ENCODE measurements at regions not wholly inside any gene's neighbourhood (a gene's known extent, or its start where the extent isn't known, plus 50 kb on each side); places are given as distances from the start of the nearest gene placed in this dataset.
"Not testable (repeated sequence)": the region's sequence is repeated elsewhere in the genome, so short reads cannot be mapped to it uniquely, and the experiment has no call there.

GRCh38 chr11:130675917-130676316 lies 227.5 kb downstream of the ADAMTS15 start:
- no peak overlapping the region for H3K9ac ChIP-seq (ENCODE audit: low read depth, low read length)
- no peaks in the 10 kb centered on the region for H3K9me3 ChIP-seq (ENCODE audit: control insufficient read depth, insufficient read depth, low read length)
- H3K4me3 ChIP-seq (ENCODE audit: low read depth, low read length): no peak overlapping the region
- H3K4me1 ChIP-seq (ENCODE audit: control insufficient read depth, insufficient read depth, low read length): peaks cover 10% of the 10 kb centered on the region
- H3K27me3 ChIP-seq (ENCODE audit: control insufficient read depth, insufficient read depth, low read length): no peaks in the 10 kb centered on the region
- H3K27ac ChIP-seq (ENCODE audit: low read depth, low read length): no peak overlapping the region
- no peaks in the 10 kb centered on the region for H3K36me3 ChIP-seq (ENCODE audit: control insufficient read depth, insufficient read depth, low read length)

GRCh38 chr11:130677486-130678153 lies 229.2 kb downstream of the ADAMTS15 start:
- Histone ChIP-seq H3K9ac (ENCODE audit: low read depth, low read length) (no peak overlapping the region), H3K4me3 (ENCODE audit: low read depth, low read length) (no peak overlapping the region), H3K4me1 (ENCODE audit: control insufficient read depth, insufficient read depth, low read length) (peaks cover 10% of the 10 kb centered on the region), H3K36me3 (ENCODE audit: control insufficient read depth, insufficient read depth, low read length) (no peaks in the 10 kb centered on the region), H3K9me3 (ENCODE audit: control insufficient read depth, insufficient read depth, low read length) (no peaks in the 10 kb centered on the region), H3K27me3 (ENCODE audit: control insufficient read depth, insufficient read depth, low read length) (no peaks in the 10 kb centered on the region), H3K27ac (ENCODE audit: low read depth, low read length) (peak overlapping the region; percentile 16)

GRCh38 chr11:130679247-130679646 lies 230.8 kb downstream of the ADAMTS15 start:
- H3K36me3 ChIP-seq (ENCODE audit: control insufficient read depth, insufficient read depth, low read length): no peaks in the 10 kb centered on the region
- no peak overlapping the region for H3K9ac ChIP-seq (ENCODE audit: low read depth, low read length)
- peaks cover 10% of the 10 kb centered on the region for H3K4me1 ChIP-seq (ENCODE audit: control insufficient read depth, insufficient read depth, low read length)
- H3K27me3 ChIP-seq (ENCODE audit: control insufficient read depth, insufficient read depth, low read length): no peaks in the 10 kb centered on the region
- no peaks in the 10 kb centered on the region for H3K9me3 ChIP-seq (ENCODE audit: control insufficient read depth, insufficient read depth, low read length)
- H3K27ac ChIP-seq (ENCODE audit: low read depth, low read length): no peak overlapping the region
- no peak overlapping the region for H3K4me3 ChIP-seq (ENCODE audit: low read depth, low read length)

- H3K27me3 ChIP-seq (ENCODE audit: control insufficient read depth, insufficient read depth, low read length); H3K9ac ChIP-seq (ENCODE audit: low read depth, low read length); H3K4me3 ChIP-seq (ENCODE audit: low read depth, low read length); H3K36me3 ChIP-seq (ENCODE audit: control insufficient read depth, insufficient read depth, low read length); H3K9me3 ChIP-seq (ENCODE audit: control insufficient read depth, insufficient read depth, low read length); H3K27ac ChIP-seq (ENCODE audit: low read depth, low read length); H3K4me1 ChIP-seq (ENCODE audit: control insufficient read depth, insufficient read depth, low read length): not testable (repeated sequence)
Measured at GRCh38 chr11:130682471-130682870, 233.8 kb downstream of the SNX19 start.

- Histone ChIP-seq H3K27ac (ENCODE audit: low read depth, low read length) (no peak overlapping the region), H3K27me3 (ENCODE audit: control insufficient read depth, insufficient read depth, low read length) (no peaks in the 10 kb centered on the region), H3K9me3 (ENCODE audit: control insufficient read depth, insufficient read depth, low read length) (no peaks in the 10 kb centered on the region)
Measured at GRCh38 chr11:130689222-130689908, 226.9 kb downstream of the SNX19 start.

GRCh38 chr11:130691581-130691980 lies 224.7 kb downstream of the SNX19 start:
- H3K4me1 ChIP-seq (ENCODE audit: control insufficient read depth, insufficient read depth, low read length): no peaks in the 10 kb centered on the region
- H3K27ac ChIP-seq (ENCODE audit: low read depth, low read length): no peak overlapping the region
- H3K27me3 ChIP-seq (ENCODE audit: control insufficient read depth, insufficient read depth, low read length): no peaks in the 10 kb centered on the region
- H3K4me3 ChIP-seq (ENCODE audit: low read depth, low read length): no peak overlapping the region
- H3K9me3 ChIP-seq (ENCODE audit: control insufficient read depth, insufficient read depth, low read length): no peaks in the 10 kb centered on the region
- H3K9ac ChIP-seq (ENCODE audit: low read depth, low read length): no peak overlapping the region
- H3K36me3 ChIP-seq (ENCODE audit: control insufficient read depth, insufficient read depth, low read length): no peaks in the 10 kb centered on the region

More at GRCh38 chr11:130689222-130689908, 226.9 kb downstream of the SNX19 start:
- H3K4me1 ChIP-seq (ENCODE audit: control insufficient read depth, insufficient read depth, low read length): no peaks in the 10 kb centered on the region
- H3K4me3 ChIP-seq (ENCODE audit: low read depth, low read length): no peak overlapping the region
- no peaks in the 10 kb centered on the region for H3K36me3 ChIP-seq (ENCODE audit: control insufficient read depth, insufficient read depth, low read length)
- no peak overlapping the region for H3K9ac ChIP-seq (ENCODE audit: low read depth, low read length)

- Histone ChIP-seq H3K9ac (ENCODE audit: low read depth, low read length) (no peak overlapping the region), H3K36me3 (ENCODE audit: control insufficient read depth, insufficient read depth, low read length) (no peaks in the 10 kb centered on the region), H3K27ac (ENCODE audit: low read depth, low read length) (no peak overlapping the region), H3K4me1 (ENCODE audit: control insufficient read depth, insufficient read depth, low read length) (no peaks in the 10 kb centered on the region), H3K4me3 (ENCODE audit: low read depth, low read length) (no peak overlapping the region), H3K9me3 (ENCODE audit: control insufficient read depth, insufficient read depth, low read length) (no peaks in the 10 kb centered on the region), H3K27me3 (ENCODE audit: control insufficient read depth, insufficient read depth, low read length) (no peaks in the 10 kb centered on the region)
Measured at GRCh38 chr11:130692220-130692619, 224.1 kb downstream of the SNX19 start.

- Histone ChIP-seq H3K4me1 (ENCODE audit: control insufficient read depth, insufficient read depth, low read length) (no peaks in the 10 kb centered on the region), H3K27me3 (ENCODE audit: control insufficient read depth, insufficient read depth, low read length) (no peaks in the 10 kb centered on the region), H3K36me3 (ENCODE audit: control insufficient read depth, insufficient read depth, low read length) (no peaks in the 10 kb centered on the region), H3K27ac (ENCODE audit: low read depth, low read length) (no peak overlapping the region), H3K9me3 (ENCODE audit: control insufficient read depth, insufficient read depth, low read length) (no peaks in the 10 kb centered on the region), H3K9ac (ENCODE audit: low read depth, low read length) (no peak overlapping the region), H3K4me3 (ENCODE audit: low read depth, low read length) (no peak overlapping the region)
Measured at GRCh38 chr11:130693543-130693942, 222.7 kb downstream of the SNX19 start.

GRCh38 chr11:130694488-130695045 lies 221.7 kb downstream of the SNX19 start:
- H3K9me3 ChIP-seq (ENCODE audit: control insufficient read depth, insufficient read depth, low read length): no peaks in the 10 kb centered on the region
- H3K9ac ChIP-seq (ENCODE audit: low read depth, low read length): no peak overlapping the region
- H3K4me1 ChIP-seq (ENCODE audit: control insufficient read depth, insufficient read depth, low read length): no peaks in the 10 kb centered on the region
- H3K27ac ChIP-seq (ENCODE audit: low read depth, low read length): no peak overlapping the region
- H3K27me3 ChIP-seq (ENCODE audit: control insufficient read depth, insufficient read depth, low read length): no peaks in the 10 kb centered on the region
- H3K4me3 ChIP-seq (ENCODE audit: low read depth, low read length): no peak overlapping the region
- no peaks in the 10 kb centered on the region for H3K36me3 ChIP-seq (ENCODE audit: control insufficient read depth, insufficient read depth, low read length)

GRCh38 chr11:130698174-130698573 lies 218.1 kb downstream of the SNX19 start:
- Histone ChIP-seq H3K4me1 (ENCODE audit: control insufficient read depth, insufficient read depth, low read length) (no peaks in the 10 kb centered on the region), H3K27ac (ENCODE audit: low read depth, low read length) (no peak overlapping the region), H3K36me3 (ENCODE audit: control insufficient read depth, insufficient read depth, low read length) (no peaks in the 10 kb centered on the region), H3K9me3 (ENCODE audit: control insufficient read depth, insufficient read depth, low read length) (no peaks in the 10 kb centered on the region), H3K27me3 (ENCODE audit: control insufficient read depth, insufficient read depth, low read length) (no peaks in the 10 kb centered on the region), H3K4me3 (ENCODE audit: low read depth, low read length) (no peak overlapping the region), H3K9ac (ENCODE audit: low read depth, low read length) (no peak overlapping the region)

GRCh38 chr11:130699561-130699960 lies 216.7 kb downstream of the SNX19 start:
- H3K9ac ChIP-seq (ENCODE audit: low read depth, low read length): no peak overlapping the region
- H3K9me3 ChIP-seq (ENCODE audit: control insufficient read depth, insufficient read depth, low read length): no peaks in the 10 kb centered on the region
- no peak overlapping the region for H3K4me3 ChIP-seq (ENCODE audit: low read depth, low read length)
- H3K4me1 ChIP-seq (ENCODE audit: control insufficient read depth, insufficient read depth, low read length): no peaks in the 10 kb centered on the region
- H3K27me3 ChIP-seq (ENCODE audit: control insufficient read depth, insufficient read depth, low read length): no peaks in the 10 kb centered on the region
- no peaks in the 10 kb centered on the region for H3K36me3 ChIP-seq (ENCODE audit: control insufficient read depth, insufficient read depth, low read length)
- H3K27ac ChIP-seq (ENCODE audit: low read depth, low read length): no peak overlapping the region

All from HUES48 (cell line).